SHP77 treated with DMSO at 0.1 percent for 48 hours (cell line): ENCODE measurements at regions not wholly inside any gene's neighbourhood (a gene's known extent, or its start where the extent isn't known, plus 50 kb on each side); places are given as distances from the start of the nearest gene placed in this dataset.

Experiments used
- DNase-seq: peaks from one replicate; lab custom pipeline; 2025; lab: John Stamatoyannopoulos, UW

- no peak for DNase-seq
These were observed 598.2 kb upstream of the MAP3K7 start for GRCh38 chr6:91185072-91185471.

- no peak for DNase-seq
These were observed 594.5 kb upstream of the MAP3K7 start for GRCh38 chr6:91181416-91181815.

GRCh38 chr6:91173651-91174050, 586.8 kb upstream of the MAP3K7 start:
- DNase-seq, result no peak

GRCh38 chr6:91173186-91173585, 586.3 kb upstream of the MAP3K7 start:
- DNase-seq, result no peak

- DNase-seq, result no peak
These were observed 585.0 kb upstream of the MAP3K7 start for GRCh38 chr6:91171754-91172462.

GRCh38 chr6:91167846-91168245, 581.0 kb upstream of the MAP3K7 start:
- no peak for DNase-seq

- DNase-seq, result peak; percentile 2
These were observed 579.6 kb upstream of the MAP3K7 start for GRCh38 chr6:91166271-91167046.

GRCh38 chr6:91164105-91164504, 577.2 kb upstream of the MAP3K7 start:
- DNase-seq, result no peak

- no peak for DNase-seq
These were observed 574.4 kb upstream of the MAP3K7 start for GRCh38 chr6:91161246-91161645.

GRCh38 chr6:91155129-91155785, 568.4 kb upstream of the MAP3K7 start:
- DNase-seq, result no peak

- DNase-seq, result no peak
These were observed 566.0 kb upstream of the MAP3K7 start for GRCh38 chr6:91152824-91153223.

GRCh38 chr6:91149956-91150705, 563.3 kb upstream of the MAP3K7 start:
- no peak for DNase-seq

GRCh38 chr6:91149246-91149955, 562.5 kb upstream of the MAP3K7 start:
- no peak for DNase-seq

- DNase-seq, result no peak
These were observed 557.3 kb upstream of the MAP3K7 start for GRCh38 chr6:91144126-91144525.

GRCh38 chr6:91142154-91142553, 555.3 kb upstream of the MAP3K7 start:
- DNase-seq, result no peak

GRCh38 chr6:91141346-91141745, 554.5 kb upstream of the MAP3K7 start:
- DNase-seq, result no peak

- no peak for DNase-seq
These were observed 553.6 kb upstream of the MAP3K7 start for GRCh38 chr6:91140449-91140848.

- DNase-seq, result no peak
These were observed 550.4 kb upstream of the MAP3K7 start for GRCh38 chr6:91137286-91137685.

GRCh38 chr6:91135406-91136103, 548.7 kb upstream of the MAP3K7 start:
- DNase-seq, result no peak

- no peak for DNase-seq
These were observed 545.6 kb upstream of the MAP3K7 start for GRCh38 chr6:91132461-91132860.

- DNase-seq, result no peak
These were observed 543.3 kb upstream of the MAP3K7 start for GRCh38 chr6:91130126-91130525.
